AG10803 (cell line): ENCODE measurements at regions not wholly inside any gene's neighbourhood (a gene's known extent, or its start where the extent isn't known, plus 50 kb on each side); places are given as distances from the start of the nearest gene placed in this dataset.

ENCODE experiments used
- DNase-seq: peaks from one replicate; pipeline ENCODE4 v3.0.0; 2010; ENCODE audit warnings: low read depth
- H3K4me3 ChIP-seq: 2 replicates; pipeline ENCODE4 v1.5.1; 2011; ENCODE audit warnings: mild to moderate bottlenecking, low read length, control low read depth
- CTCF ChIP-seq: conservative IDR thresholded peaks from 2 replicates; pipeline ENCODE4 v1.5.1; 2011; ENCODE audit warnings: mild to moderate bottlenecking, low read length, control low read depth, inconsistent platforms

- H3K4me3 ChIP-seq = no peak overlapping the region
- no peak for TF ChIP-seq CTCF
These were observed 228.5 kb downstream of the ERMARD start for GRCh38 chr6:169979873-169980432.

GRCh38 chr6:169978615-169979161 is 227.3 kb downstream of the ERMARD start:
- DNase-seq = peak; percentile 69

More at GRCh38 chr6:169979873-169980432, 228.5 kb downstream of the ERMARD start:
- no peak for DNase-seq

GRCh38 chr6:169977434-169978265 is 226.2 kb downstream of the ERMARD start:
- no peak for TF ChIP-seq CTCF
- no peak overlapping the region for H3K4me3 ChIP-seq
- DNase-seq = no peak

More at GRCh38 chr6:169978615-169979161, 227.3 kb downstream of the ERMARD start:
- H3K4me3 ChIP-seq = no peak overlapping the region
- no peak for TF ChIP-seq CTCF

GRCh38 chr6:169976301-169977081 is 225.1 kb downstream of the ERMARD start:
- H3K4me3 ChIP-seq = no peak overlapping the region
- TF ChIP-seq CTCF = no peak
- no peak for DNase-seq

- no peak for DNase-seq
- TF ChIP-seq CTCF = no peak
- H3K4me3 ChIP-seq = no peak overlapping the region
These were observed 224.3 kb downstream of the ERMARD start for GRCh38 chr6:169975701-169976100.

- no peak for DNase-seq
- no peak for TF ChIP-seq CTCF
These were observed 223.9 kb downstream of the ERMARD start for GRCh38 chr6:169975286-169975685.

More at GRCh38 chr6:169975286-169975685, 223.9 kb downstream of the ERMARD start:
- H3K4me3 ChIP-seq = no peak overlapping the region
